Fibroblast of skin of right quadriceps (primary cell): ENCODE measurements at regions not wholly inside any gene's neighbourhood (a gene's known extent, or its start where the extent isn't known, plus 50 kb on each side); places are given as distances from the start of the nearest gene placed in this dataset.
"Not testable (repeated sequence)": the region's sequence is repeated elsewhere in the genome, so short reads cannot be mapped to it uniquely, and the experiment has no call there.

Source experiments
- DNase-seq: peaks from one replicate; pipeline ENCODE4 v3.0.0-alpha.2; 2013

DNA sequence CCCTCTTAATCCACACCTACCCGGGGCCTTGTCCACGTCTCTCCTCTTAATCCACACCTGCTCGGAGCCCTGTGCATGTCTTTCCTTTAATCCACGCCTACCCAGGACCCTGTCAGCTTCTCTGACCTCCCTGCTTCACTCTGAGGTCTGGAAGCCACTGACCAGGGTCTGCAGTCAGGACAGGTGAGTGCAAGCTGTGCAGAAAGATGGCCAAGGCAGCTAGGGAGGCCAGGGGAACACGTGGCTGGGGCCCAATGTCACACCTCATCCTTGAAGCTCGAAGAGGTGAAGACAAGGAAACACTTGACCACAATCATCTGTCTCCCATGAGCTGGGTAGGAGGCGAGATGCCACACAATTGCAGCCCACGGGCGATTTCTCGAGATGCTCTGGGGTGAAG lies 1516.9 kb downstream of the BRD1 start:
- no peak for DNase-seq

DNA sequence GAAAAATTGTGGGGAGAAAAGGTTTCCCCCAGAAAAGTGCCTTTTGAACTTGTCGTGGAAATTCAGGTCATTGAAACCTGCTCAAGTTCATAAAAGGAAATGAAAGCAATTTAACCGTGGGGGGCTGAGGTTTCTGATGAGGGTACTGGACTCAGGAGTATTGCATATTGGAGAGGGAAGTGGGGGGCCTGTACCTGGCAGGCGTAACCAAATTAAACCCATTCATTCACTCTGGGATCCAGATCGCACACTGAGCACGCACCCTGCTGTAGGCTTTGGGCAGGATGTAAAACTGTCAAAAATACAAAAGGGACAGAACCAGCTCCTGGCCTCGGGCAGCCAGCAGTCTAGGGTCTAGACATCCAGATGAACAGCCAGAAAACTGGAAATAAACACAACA lies 1517.4 kb downstream of the BRD1 start:
- no peak for DNase-seq

DNA sequence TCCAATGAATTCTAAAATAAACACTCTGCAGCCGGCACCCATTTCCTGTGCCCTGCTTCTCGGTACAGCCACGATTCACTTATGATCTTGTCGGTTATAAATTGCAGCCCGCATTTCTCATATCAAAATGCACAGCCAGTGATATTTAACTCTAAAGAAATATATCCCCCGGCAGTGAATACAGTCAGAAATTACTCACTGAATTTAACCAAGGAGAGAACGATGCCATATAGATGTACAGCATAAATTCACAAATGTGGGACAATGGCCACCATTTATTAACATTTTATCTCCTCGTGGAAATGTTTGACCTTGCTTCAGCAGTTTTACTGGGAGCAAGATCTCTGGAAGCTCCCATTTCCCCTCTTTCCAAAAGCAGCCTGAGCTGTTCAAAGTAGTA lies 1517.8 kb downstream of the BRD1 start:
- no peak for DNase-seq

DNA sequence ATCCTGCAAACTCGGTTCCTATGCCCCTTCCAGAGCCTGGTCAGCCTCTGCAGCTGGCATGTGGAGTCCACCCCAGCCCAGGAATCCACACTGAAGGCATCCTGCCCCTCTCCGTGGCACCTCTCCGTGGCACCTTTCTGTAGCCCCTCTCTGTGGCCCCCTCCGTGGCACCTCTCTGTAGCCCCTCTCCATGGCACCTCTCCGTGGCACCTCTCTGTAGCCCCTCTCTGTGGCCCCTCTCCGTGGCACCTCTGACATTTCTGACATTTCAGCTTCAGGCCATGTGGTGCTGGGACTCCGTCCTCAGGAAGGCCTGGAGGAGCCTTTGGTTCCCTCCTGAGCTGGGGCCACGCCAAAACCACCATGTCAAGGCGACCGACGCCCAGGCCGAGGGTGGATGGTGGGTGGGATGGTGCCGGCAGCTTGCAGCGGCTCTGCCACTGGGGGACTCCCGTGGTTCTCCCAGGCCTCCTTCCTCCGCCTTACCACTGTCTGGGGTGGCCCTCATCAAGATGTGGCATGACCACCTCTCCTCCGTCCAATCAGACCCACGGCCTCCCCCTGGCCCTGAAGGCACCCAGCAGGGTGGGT lies 1518.5 kb downstream of the BRD1 start:
- no peak for DNase-seq

GRCh38 chr22:48307931-48308330 lies 1519.7 kb downstream of the BRD1 start:
- DNase-seq: no peak

GRCh38 chr22:48306785-48307510 lies 1520.7 kb downstream of the BRD1 start:
- DNase-seq: no peak

- no peak for DNase-seq
These were observed 1521.4 kb downstream of the BRD1 start for GRCh38 chr22:48306284-48306683.

- DNase-seq: no peak
These were observed 1521.9 kb downstream of the BRD1 start for GRCh38 chr22:48305726-48306235.

- DNase-seq: no peak
These were observed 1524.3 kb downstream of the BRD1 start for GRCh38 chr22:48303369-48303725.

DNA sequence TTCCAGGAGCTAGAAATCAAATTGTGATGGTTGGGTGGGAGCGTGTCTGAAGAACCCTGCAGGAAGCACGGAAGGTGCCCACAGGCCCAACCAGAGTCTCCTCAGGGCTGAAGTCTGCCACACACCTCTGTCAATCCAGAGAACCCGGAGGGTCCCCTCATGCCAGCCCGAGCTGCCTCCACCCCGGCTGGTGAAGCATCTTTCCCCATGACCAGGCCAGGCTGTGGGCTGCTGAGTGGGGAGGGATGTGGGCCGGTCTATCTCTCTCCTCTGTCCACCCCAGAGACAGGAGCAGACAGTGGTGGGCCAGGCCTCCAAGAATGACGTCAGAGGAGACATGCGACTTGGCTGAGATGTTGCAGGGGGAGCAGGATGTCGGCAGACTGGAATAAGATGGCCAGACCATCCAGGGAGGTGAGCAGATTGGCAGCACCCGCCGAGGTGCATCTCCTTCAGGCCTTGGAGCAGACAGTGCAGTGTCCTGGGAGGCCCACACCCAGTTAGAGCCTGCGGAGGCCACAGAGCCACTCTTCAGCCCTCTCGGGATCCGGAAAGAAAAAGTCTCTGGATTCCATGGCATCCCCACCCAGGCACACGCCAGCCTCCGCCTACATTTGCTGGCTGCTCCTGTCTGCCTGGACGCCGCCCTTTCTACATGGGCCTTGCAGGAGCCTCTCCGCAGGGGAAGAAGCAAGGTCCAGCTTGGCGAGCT lies 1524.9 kb downstream of the BRD1 start:
- DNase-seq: no peak

- no peak for DNase-seq
These were observed 1525.8 kb downstream of the BRD1 start for GRCh38 chr22:48301908-48302307.

DNA sequence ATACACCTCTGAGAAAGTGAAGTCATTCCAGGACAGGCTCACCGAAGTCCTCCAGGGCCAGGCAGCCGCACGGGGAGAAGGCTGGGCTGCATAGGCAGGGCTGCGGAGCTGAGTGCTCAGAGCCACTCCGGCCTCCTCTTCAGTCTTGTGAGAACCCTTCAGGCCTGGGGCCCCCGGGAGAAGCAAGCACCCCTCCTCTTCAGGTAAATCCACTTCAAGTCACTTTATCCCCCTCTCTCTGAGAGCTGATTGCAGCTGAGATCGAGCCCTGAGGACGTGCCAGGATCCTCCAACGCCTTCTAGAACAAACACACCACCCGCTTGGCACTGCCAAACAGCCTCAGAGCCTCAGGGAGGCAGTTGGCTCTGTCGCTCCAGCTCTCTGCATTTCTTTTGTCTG lies 1526.3 kb downstream of the BRD1 start:
- DNase-seq: no peak

GRCh38 chr22:48300877-48301276 lies 1526.8 kb downstream of the BRD1 start:
- no peak for DNase-seq

- no peak for DNase-seq
These were observed 1527.9 kb downstream of the BRD1 start for GRCh38 chr22:48299801-48300200.

GRCh38 chr22:48299124-48299523 lies 1528.5 kb downstream of the BRD1 start:
- no peak for DNase-seq

DNA sequence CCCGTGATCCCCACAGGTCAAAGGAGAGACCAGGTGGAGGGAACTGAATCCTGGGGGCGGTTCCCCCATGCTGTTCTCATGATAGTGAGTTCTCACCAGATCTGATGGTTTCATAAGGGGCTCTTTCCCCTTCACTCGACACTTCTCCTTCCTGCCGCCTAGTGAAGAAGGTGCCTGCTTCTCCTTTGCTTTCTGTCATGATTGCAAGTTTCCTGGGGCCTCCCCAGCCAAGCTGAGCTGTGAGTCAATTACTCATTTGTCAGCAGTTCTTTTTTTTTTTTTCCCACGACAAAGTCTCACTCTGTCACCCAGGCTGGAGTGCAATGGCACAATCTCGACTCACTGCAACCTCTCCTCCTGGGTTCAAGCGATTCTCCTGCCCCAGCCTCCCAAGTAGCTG lies 1530.4 kb downstream of the BRD1 start:
- no peak for DNase-seq

DNA sequence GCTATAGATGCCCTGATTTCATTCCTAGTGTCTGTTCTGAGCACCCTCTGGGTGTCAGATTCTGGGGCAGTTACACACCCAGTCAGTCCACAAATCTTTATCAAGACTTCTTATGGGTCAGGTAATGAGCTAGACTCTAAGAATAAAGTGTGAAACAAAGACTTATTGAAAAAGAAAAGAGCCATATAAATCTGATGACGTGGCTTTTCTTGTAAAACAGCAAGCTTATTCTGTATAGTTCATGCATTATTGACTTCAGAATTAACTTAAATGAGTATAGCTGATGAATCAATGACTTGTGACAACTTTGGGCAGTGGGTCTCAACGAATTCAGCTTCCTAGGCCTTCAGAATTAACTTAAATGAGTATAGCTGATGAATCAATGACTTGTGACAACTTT lies 1527.5 kb downstream of the TBC1D22A start:
- DNase-seq: not testable (repeated sequence)

DNA sequence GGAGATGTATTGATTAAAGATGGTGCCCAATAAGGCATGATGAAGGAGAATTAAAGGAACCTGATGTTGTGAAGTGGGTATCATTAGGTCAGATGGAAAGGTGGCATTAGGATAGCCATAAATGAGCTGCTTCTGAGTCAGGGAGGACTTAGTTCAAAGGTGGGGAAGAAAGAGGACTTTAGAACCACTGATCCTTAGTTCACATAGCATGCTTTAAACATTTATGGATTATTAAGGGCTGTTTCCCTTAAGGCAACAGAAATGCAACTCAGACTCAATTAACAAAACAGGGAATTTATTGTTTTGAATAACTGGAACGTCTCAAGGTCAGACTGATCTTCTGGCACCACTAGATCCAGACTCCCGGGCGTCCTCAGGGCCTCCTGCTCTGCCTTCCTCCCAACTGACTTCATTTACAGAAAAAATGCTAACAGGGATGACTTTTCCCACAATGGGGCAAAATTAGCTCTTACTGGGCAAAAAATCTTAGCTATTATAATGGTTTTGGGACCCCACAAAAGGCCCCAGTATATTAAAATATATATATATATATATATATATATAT lies 1526.0 kb downstream of the TBC1D22A start:
- no peak for DNase-seq

DNA sequence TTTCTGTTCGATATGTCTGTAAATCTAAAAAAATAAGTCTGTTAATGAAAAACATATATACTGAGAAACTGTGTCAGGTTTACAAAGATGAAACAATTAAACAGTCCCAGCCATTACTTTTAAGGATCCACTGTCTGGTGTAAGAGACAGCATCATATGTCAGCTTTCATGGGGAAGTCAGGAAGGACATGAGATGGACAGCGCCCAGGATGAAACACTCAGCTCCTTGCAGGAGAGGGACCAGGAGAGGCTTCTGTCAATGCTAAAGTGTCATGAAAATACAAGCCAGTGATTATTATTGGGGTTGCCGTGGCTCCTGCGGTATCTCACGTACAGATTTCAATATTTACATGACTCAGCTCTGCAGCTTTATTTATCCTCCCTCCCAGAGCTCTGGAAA lies 1524.6 kb downstream of the TBC1D22A start:
- DNase-seq: no peak

DNA sequence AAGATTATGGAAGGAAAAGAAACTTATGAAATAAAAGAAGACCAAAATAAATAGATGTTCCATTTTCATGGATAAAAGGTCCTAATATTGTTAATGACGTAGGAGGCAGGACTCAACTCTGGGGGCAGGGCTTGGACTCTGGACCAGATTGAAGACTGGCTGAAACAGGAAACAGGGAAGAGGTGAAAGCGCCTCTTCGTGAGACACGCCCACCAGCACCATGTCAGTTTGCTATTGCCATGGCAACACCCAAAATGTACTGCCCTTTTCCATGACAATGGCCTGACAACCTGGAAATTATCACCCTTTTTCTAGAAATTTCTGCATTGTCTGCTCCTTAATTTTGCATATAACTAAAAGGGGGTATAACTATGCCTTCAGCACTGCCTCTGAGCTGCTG lies 1522.2 kb downstream of the TBC1D22A start:
- DNase-seq: no peak

- no peak for DNase-seq
These were observed 1520.4 kb downstream of the TBC1D22A start for GRCh38 chr22:48282804-48283203.

- no peak for DNase-seq
These were observed 1517.0 kb downstream of the TBC1D22A start for GRCh38 chr22:48279461-48279756.

GRCh38 chr22:48278620-48279460 lies 1516.4 kb downstream of the TBC1D22A start:
- DNase-seq: no peak
